Stimulated activated CD4-positive, alpha-beta T cell treated with anti-CD3 and anti-CD28 coated beads, Interleukin-12 subunit alpha, Interleukin-12 subunit beta, amount 100 ng/mL, for 4 hours (primary cell): ENCODE measurements at regions not wholly inside any gene's neighbourhood (a gene's known extent, or its start where the extent isn't known, plus 50 kb on each side); places are given as distances from the start of the nearest gene placed in this dataset.

Experiments
- DNase-seq: peaks from one replicate; pipeline ENCODE4 v3.0.0-alpha.2; 2020

DNA sequence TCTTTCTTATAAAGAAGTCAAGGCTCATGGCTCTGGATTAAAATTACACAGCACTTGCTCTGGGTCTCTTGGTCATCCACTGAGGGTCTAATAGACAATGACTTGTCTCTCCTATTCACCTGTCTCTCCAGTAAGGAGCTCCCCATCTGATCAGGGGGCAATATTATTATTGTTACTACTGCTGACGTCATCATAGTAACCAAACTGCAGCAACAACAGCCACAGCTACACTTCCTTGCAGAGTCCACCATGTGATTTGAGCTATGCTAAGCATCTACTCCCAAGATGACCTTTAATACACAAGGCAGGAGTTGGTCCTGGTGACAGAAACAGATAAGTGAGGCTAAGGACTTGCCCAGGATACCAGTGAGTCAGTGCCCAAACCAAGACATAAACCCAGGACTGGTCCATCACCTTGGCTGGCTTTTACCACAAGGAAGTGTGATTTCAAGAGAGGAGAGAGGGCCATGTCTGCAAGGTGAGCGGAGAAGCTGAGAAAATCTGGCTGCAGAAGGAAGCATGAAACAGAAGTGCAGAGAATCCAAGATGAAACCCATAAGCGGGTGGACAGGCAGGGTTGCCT lies 602.5 kb downstream of the PTPRU start:
- DNase-seq: no peak

DNA sequence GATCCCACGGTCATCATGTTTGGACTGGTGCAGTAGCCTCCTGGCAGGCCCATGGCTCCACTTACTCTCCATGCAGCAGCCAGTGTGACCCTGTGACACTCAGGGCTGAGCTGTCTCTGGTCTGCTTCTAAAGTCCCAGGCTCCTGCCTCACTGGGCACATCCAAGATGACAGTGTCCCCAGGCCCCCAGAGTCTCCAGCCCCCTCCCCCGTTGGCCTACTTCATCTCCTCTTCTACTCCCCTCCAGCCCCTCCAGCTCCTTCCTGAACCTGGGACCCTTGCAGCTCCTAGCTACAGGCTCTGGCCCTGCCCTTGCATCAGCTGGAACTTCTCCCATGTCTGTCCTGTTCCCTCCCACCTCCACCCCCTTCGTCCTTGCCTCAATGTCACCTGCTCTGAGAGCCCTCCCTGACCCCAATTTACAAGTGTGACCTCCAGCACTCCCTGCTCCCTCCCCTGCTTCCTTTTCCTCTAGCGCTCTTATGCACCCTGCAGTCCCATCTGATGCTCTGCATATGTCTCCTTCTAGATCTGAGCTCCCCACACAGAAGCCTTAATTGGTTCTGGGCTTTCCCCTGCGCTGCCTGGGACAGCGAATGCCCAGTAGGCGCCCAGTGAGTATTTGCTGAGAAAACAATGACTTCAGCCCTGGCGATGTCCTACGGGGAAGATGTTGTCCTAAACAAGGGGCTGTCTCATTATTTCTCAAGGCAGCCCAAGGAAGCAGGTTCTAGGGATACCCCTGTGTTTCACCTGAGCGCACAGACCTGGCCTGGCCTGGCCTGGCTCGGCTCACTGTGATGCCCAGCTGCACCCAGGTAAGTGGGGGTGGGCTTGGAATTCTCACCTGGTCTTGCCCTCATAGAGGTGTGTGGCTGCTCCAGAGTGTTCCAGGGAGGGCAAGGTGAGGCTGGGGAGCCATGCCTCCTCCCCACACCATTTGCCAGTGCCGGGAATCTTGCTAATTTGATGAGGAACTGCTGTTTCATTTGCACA lies 600.6 kb downstream of the PTPRU start:
- DNase-seq: no peak

DNA sequence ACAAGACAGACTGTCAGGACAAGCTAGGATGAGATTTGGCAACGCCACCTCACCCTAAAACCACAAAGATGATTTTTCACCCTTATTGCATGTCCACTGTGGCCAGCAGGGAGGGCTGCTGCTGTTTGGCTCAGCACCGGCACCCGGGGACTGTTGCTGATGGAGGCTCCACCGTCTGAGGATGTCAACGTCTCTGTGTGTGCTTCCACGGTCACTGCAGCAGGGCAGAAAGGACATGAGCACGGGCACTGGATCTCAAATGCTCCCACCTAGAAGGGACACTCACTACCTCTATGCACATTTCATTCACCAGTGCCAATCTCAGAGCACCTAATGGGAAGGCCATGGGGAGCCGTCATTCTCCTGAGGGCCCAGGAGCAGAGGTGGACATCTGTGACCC lies 599.6 kb downstream of the PTPRU start:
- DNase-seq: no peak

DNA sequence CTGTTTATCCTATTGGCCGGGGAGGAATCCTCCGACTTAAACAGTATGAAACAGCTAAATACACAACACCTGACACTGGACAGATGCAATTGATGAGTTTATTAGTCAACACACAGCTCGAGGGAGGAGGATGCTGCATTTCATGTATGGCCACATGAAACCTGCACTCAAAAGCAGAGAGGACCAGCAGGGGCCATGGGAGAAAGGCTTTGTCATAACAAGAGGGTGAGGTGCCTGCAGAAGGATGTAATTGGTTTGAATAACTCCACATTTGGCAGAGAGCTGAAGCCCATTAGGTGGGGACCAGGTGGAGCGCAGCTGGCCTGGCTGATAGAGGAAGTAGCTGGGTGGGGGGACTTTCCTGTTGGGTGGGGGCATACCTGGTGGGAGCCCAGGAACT lies 599.1 kb downstream of the PTPRU start:
- no peak for DNase-seq

DNA sequence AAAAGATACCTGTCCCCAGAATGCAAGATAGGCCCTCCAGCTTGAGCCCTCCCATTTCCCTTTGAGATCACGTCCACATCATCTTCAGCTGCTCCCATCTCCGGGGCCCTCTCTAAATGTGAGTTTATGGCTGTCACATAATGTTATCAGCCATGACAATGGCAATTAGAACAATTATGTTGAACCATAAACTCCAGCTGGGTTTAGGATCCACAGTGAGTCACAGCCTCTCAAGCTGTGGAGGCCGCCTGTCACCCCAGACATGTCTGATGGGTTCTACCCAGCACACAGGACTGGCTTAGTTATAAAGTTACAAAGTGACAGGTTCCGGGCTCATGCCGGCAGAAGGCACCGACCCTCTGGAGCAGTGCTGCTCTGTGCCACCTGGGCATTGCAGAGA lies 597.3 kb downstream of the PTPRU start:
- DNase-seq: no peak

DNA sequence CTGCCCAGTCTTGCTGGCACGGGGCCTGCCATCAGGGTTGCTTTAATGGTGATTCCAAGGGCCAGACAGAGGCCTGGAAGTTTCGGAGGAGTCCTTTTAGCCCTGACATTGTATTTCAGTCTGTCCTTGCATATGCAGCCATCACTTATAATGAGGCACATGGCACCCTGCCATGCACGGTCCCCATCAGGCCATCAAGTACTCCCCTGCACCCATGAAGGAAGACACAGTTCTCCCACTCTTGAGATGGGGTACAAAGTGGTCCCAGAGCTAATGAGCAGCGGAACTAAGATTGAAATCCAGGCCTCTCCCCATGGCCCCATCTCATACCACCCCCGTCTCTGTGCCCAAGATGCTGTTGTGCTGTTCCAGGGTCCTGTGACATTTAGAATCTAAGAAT lies 596.6 kb downstream of the PTPRU start:
- no peak for DNase-seq

DNA sequence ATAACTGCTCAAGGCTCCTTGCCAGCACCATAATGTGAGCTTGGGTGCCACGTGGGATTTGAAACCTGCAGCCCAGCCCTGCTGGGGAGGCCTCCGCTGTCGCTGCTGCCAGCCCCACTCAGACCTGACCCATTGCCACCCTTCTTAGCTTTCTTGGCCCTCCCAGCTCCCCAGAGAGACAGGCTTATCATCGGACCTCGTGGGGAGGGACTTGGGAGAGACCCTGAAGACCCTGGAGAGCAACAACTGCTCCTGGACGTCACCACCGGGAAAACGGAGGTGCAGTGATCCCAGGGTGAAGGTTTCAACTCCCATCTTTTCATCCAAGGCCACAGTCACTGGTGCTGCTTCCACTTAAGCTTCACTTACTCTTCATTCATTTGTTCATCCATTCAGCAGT lies 596.1 kb downstream of the PTPRU start:
- no peak for DNase-seq

DNA sequence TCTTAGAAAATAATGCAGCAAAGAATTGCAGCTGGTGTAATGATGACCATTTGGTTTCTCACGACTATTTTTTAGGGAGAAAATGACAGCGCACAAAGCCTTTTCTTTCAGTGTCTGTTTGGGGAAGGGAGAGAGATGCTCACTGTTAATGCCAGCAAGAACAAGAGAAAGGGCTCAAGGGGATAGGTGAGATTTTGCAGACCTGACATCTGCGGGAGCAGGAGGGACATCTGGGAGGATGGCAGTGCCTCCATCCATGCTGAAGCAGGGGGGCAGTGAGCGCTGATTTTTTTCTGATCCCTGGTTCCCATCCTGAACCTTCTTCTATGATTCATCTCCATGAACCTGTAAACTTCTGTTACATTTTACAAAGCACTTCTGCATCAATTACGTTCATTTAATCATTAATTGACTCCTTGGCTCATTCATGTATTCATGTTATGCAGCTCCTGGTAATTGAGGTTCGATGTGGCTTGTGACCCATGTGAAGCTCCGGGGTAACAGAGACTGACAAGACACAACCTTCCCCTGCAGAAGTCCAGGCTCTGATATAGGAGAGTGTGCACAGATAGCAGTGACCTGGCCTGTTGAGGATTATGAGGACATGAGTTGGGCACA lies 595.3 kb downstream of the PTPRU start:
- no peak for DNase-seq

DNA sequence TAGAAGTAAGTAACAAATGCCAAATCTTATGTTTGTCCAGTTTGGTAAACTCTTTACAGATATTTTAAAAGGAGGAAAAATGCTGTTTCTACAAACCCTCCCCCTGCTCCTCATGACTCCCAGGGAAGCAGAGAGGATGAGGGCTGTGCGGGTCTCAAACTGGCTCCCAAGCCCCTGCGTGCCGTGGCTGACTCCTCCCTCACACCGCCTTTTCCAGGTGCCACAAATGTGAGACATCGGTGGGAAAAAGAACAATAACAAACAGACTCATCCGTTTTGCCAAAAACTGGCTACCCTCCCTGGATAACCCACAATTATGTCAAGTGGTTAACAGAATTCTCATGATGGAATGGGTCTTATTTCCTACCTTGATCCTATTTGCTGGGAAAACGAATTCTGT lies 594.6 kb downstream of the PTPRU start:
- DNase-seq: no peak

DNA sequence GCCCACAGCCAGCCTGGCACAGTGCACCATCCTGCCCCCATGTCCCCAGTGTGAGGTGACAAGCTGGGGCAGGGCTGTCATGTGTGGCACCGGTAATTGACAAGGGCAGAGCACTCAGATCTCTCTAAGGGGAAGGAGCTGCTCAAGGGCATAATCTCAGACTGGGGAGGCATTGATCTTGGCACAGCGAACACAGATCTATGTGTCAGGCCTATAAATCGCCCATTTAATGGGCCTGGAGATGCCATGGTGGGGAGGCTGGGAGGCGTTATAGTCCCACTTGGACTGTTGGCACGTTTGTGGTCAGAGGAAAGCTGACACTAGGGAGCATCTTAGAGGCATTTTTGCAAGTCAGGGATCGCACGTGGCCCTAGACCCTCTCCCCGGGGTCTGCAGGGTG lies 594.1 kb downstream of the PTPRU start:
- no peak for DNase-seq

DNA sequence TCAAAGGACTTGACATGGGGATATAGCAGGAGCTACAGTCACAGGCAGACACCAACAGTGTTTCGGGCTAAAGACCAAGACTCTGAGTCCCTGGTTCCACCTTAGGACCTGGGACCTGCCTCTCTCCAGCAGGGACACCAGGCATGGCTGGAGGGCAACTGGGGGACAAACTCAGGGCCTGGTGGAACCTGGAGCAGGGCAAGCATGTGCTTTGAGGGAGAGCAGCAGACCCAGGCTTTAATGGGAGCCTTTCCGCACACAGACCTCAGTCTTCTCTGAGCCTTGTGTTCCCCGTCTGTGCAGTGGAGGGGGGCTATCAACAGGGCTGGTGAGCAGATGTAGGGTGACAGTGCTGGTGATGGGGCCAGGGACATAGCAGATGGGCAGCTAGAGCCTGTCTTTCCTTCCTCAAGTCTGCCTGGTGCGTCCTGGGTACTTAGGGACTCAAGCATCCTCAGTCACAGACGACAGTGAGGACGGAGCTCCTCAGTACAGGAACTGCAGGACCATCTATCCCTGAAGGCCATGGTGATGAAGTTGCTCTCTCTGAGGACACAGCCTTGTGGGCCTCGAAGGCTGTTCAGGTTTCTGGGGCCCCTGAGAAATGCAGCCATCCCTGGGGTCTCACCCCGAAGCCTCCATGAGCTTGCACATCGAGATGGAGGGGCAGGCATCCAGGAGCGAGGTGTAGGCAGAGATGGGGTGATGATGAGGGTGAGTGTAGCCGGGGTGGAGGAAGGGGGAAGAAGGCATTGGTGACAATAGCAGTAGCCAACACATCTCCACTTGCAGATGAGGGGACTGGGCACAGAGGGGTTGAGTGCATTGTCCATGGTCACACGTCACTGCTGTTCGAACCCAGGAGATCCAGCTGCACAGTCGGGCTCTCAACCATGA lies 593.4 kb downstream of the PTPRU start:
- DNase-seq: no peak

DNA sequence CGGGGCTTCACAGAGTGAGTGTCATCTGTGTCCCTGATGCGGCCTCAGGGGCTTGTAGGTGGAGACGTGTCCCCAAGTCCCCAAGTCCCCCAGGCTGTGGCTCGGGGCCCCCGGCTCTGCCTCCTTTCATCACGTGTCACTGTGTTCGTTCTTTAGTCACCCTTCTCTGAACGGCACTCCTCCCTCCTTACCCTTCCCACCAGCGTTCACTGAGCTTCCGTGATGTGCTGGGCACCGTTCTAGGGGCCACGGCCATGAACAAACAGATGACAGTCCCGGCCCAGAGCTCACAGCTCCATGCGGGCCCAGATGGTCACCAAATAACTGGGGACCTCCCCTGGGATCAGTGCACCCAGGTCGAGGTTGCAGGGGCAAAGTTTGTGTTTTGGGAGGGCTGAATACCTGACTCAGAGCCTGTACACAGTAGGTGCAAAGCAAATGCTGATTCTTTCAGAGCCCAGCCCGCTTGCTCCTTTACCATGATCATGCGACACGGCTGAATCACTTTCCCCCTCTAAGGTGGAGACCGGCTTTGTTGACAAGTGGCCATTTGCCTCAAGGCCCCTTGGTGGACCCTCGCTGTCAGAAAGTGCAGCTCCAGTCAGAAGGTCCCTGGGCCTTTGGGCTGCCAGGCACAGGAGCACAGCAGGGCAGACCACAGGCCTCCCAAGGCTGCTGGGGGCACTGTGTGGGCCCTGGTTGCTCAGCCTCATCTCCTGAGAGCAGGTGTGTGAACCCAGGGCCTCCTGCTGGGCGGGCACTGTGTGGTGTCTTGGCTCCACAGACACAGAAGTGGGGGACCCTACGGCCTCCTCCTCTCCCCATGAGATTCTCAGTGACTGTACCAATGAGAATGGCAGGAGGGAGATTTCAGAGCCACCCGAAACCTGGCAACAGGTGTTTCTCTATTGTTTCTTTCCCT lies 592.5 kb downstream of the PTPRU start:
- no peak for DNase-seq

DNA sequence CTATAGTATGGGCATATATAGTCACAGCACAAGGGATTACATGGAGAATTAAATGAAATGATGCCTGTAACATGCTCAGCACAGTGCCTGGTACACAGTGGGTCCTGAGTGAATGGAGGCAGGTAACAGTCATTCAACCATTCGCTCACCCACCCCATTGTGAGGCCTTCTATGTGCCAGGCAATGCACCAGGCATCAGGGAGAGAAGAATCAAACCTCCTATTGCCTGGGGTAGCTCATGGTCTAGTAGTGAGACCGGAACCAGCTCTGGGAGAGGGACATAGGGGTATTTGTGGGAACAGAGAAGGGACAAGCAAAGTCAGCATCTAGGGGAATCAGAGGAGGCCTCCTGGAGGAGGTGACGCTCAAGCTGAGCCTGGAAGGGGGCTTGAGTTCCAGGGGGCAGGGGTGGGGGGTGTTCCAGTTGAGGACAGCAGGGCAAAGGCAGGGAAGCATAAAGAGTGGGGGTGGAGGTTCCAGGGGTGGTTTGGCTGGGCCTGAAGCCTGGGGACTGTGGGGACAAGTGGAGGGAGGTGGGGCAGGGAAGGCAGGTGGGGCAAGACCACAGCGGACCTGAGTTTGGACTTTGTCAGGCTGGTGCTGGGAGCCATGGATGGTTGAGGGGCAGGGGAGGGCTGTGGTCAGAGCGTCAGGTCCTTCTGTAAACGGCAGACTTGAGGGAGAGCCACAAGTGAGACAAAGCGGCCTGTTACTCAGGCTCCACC lies 591.6 kb downstream of the PTPRU start:
- DNase-seq: no peak

DNA sequence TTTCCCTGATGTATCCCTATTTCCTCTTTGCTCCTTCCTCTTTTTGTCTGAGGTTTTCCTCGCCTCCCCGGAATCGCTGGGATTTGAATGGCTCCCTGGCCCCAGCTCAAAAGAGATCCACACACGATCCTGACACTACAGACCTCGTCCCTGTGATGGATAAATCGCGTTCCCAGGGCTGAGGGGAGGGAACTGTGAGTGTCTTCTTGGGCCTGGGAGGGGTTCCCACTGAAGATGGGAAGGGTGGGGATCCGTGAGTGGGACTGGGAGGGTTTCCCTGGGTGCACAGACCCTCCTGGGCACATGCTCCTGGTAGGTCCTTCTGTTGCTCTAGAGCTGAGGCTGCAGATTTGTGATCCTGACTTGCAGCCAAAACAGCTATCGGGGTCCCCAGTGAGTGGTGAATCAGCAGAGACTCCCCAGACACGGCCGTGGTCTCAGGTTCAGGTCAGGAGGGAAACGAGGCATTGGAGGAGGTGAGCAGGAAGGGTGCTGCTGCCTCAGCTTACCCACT lies 591.0 kb downstream of the PTPRU start:
- DNase-seq: no peak

DNA sequence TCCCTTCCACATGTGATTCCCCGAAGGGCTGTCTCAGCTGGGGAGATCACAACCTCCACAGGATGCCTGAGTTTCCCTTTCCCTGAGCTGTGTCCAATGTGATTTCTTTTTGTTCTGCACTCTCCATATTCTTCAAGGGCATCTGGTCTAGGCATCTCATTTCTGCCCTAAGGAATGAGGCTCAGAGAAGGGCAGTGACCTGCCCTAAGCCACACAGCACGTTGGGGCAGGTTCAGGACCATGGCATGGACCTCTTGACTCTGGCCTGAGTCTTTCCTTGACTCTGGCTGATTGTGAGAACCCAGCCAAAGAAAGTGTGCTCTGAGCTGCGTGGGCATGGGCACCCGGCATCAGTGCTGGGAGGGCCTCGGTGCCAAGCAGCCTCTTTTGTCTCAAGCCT lies 590.3 kb downstream of the PTPRU start:
- no peak for DNase-seq

DNA sequence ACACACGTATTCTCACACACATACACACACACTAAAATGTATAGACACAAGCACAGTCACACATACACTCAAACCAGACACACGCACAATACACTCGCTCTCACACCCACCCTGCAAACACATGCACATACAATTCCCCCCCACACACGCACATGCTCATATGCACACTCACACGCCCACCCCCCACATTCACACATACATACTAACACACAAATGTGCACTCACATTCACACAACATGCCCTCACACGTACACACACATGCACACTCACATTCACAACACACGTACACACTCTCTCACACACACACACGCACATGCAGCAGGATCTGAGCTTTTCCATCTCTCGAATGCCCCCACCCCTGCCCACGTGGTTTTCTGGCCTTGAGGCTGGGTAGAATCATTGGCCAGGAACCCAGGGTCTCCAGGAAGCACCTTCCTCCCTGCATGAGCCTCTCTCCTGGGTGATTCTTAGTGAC lies 589.7 kb downstream of the PTPRU start:
- DNase-seq: no peak

DNA sequence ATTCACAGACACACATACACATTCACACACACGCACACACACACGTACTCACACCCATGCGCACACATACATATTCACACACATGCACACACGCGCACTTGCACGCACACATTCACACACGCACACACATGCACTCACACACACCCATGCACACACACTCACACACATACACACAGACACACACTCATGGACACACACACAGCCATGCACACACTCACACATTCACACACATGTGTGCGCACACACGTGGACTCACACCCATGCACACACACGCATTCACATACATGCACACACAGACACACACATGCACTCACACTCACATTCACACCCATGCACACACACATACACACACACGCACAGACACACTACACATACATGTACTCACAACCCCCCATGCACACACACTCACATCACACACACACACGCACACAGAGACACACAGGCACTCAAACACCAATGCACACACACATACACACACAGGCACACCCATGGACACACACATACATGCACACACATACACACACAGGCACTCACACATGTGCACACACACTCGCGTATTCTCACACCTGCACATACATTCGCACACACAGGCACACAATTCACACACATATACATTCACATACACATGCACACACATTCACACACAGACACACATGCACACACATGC lies 589.1 kb downstream of the PTPRU start:
- no peak for DNase-seq

DNA sequence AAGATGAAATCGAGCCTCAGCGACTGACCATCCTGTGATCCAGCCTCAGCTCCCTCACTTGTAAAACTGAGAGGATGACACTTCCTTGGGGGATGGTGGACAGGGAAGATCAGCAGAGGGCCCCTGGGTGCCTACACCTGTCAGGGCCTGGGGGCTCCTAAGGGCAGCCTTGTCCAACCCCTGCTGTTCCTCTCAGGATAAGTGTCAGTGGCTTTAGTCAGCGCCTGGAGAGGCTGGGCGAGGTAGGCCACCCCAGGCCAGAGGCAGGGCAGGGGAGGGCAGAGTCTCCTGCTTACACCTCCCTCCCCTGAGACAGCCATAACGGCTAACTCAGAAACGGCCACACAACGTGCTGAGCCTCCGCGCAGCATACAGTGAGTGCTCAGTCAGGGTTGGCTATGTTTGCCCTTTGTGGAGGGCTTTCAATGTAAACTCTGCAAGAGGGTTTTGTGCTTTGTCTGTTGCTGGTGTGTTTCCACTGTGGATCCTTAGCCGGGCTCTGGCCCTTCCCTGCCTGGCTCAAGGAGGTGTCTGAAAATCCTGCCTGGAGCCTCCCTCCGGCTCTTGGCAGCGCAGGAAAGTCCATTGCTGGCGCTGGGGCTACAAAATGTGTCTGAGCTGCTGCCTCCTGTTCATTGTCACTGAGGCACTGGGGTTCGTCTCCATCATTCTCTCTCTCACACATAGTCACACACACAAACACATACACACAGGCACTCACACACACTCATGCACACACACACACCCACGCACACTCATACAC lies 588.4 kb downstream of the PTPRU start:
- DNase-seq: no peak

DNA sequence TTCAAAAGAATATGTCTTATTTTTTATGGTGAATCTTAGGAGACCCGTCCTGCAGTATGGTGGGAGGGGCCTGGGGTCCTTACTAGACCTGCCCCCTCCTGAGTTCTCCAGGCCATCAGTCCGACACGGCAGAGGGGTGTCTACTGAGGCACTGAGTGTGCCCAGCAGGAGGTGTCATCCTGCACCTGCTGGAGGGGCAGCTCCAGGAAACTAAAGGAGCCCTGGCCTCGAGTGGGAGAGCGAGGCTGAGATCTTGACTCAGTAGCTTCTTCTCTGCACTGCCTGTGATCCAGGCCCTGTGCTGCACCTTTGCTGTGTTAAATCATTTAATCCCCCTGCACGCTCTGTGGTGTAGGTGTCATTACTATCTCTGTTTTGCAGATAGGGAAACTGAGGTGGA lies 587.7 kb downstream of the PTPRU start:
- no peak for DNase-seq
